Tibial artery (tissue), 4 donors: ENCODE measurements at regions not wholly inside any gene's neighbourhood (a gene's known extent, or its start where the extent isn't known, plus 50 kb on each side); places are given as distances from the start of the nearest gene placed in this dataset.

Source experiments
- DNase-seq, 2 donors: peaks; one replicate each; pipeline ENCODE4 v3.0.0-alpha.2; 2019
- H3K27ac ChIP-seq, 2 donors: fragments of 200-600 bp; sonication (generic) in 1 of 2; 1 replicate in 1 of 2; 2 replicates in 1 of 2; pipeline ENCODE4 v1.5.1; 2018 to 2019; ENCODE audit warnings: mild to moderate bottlenecking in 1 of 2
- H3K27me3 ChIP-seq, 2 donors: fragments of 200-600 bp; sonication (generic) in 1 of 2; one replicate each; pipeline versions ENCODE4 v1.5.1 to v1.6.0; 2016 to 2019
- H3K36me3 ChIP-seq, 3 donors: fragments of 200-600 bp; sonication (generic) in 2 of 3; one replicate each; pipeline ENCODE4 v1.5.1; 2016 to 2019; ENCODE audit warnings: mild to moderate bottlenecking in 2 of 3
- H3K4me1 ChIP-seq, 4 donors: fragments of 200-600 bp; sonication (generic) in 2 of 4; 1 replicate in 3 of 4; 2 replicates in 1 of 4; pipeline ENCODE4 v1.5.1; 2016 to 2019
- H3K4me3 ChIP-seq, 2 donors: fragments of 200-600 bp; sonication (generic) in 1 of 2; 1 replicate in 1 of 2; 2 replicates in 1 of 2; pipeline ENCODE4 v1.5.1; 2018 to 2019; ENCODE audit warnings: mild to moderate bottlenecking in 2 of 2
- H3K9me3 ChIP-seq, 3 donors: fragments of 200-600 bp; sonication (generic) in 1 of 3; one replicate each; pipeline ENCODE4 v1.5.1; 2016 to 2019
- CTCF ChIP-seq, 2 experiments: fragments of 200-600 bp in 1 of 2; fragments of 450-650 bp in 1 of 2; IDR thresholded peaks; one replicate each; pipeline ENCODE4 v1.5.1; 2017 to 2019; ENCODE audit warnings: antibody characterized with exemption in 2 of 2, mild to moderate bottlenecking in 1 of 2, moderate library complexity in 1 of 2
- intact Hi-C: fragments of 100-400 bp; cut with DNase I; formaldehyde crosslinking; loops from one replicate; pipeline ENCODE4 v1.15.0; 2023; ENCODE audit warnings: low total_unique reads

GRCh38 chr13:39918620-39919236 is 263.3 kb downstream of the COG6 start:
- no peaks in the 10 kb centered on the region for H3K4me1 ChIP-seq
- intact Hi-C loops: no loop called here
- H3K9me3 ChIP-seq: peaks cover 0 to 10% (median 0%) of the 10 kb centered on the region in 3 donors
- no peak overlapping the region for H3K27ac ChIP-seq
- H3K4me3 ChIP-seq: no peak overlapping the region
- no peak for TF ChIP-seq CTCF (IDR thresholded peaks at IDR 0.05)
- DNase-seq: no peak
- H3K27me3 ChIP-seq: no peaks in the 10 kb centered on the region
- no peaks in the 10 kb centered on the region for H3K36me3 ChIP-seq

- Histone ChIP-seq H3K36me3 (no peaks in the 10 kb centered on the region), H3K4me3 (no peak overlapping the region), H3K9me3 (peaks cover 0 to 17% (median 10%) of the 10 kb centered on the region in 3 donors), H3K4me1 (no peaks in the 10 kb centered on the region), H3K27me3 (no peaks in the 10 kb centered on the region), H3K27ac (no peak overlapping the region)
- intact Hi-C loops: no loop called here
- DNase-seq: no peak
- no peak for TF ChIP-seq CTCF (IDR thresholded peaks at IDR 0.05)
These were observed 265.2 kb downstream of the COG6 start for GRCh38 chr13:39920613-39921012.

GRCh38 chr13:39926345-39926744 is 270.9 kb downstream of the COG6 start:
- DNase-seq: no peak
- H3K27me3 ChIP-seq: no peaks in the 10 kb centered on the region
- H3K36me3 ChIP-seq: no peaks in the 10 kb centered on the region
- H3K4me3 ChIP-seq: no peak overlapping the region
- no peak overlapping the region for H3K27ac ChIP-seq
- intact Hi-C loops: no loop called here
- TF ChIP-seq CTCF (IDR thresholded peaks at IDR 0.05): no peak
- no peaks in the 10 kb centered on the region for H3K4me1 ChIP-seq
- H3K9me3 ChIP-seq: peaks cover 0 to 17% (median 14%) of the 10 kb centered on the region in 3 donors

GRCh38 chr13:39928261-39928660 is 272.8 kb downstream of the COG6 start:
- no peak for DNase-seq
- intact Hi-C loops: no loop called here
- H3K36me3 ChIP-seq: no peaks in the 10 kb centered on the region
- H3K9me3 ChIP-seq: peaks cover 0 to 17% (median 7%) of the 10 kb centered on the region in 3 donors
- no peaks in the 10 kb centered on the region for H3K27me3 ChIP-seq
- H3K4me1 ChIP-seq: no peaks in the 10 kb centered on the region
- TF ChIP-seq CTCF (IDR thresholded peaks at IDR 0.05): no peak
- no peak overlapping the region for H3K4me3 ChIP-seq
- H3K27ac ChIP-seq: no peak overlapping the region

GRCh38 chr13:39929583-39929982 is 274.1 kb downstream of the COG6 start:
- DNase-seq: no peak
- no peaks in the 10 kb centered on the region for H3K4me1 ChIP-seq
- no peak overlapping the region for H3K4me3 ChIP-seq
- no peak overlapping the region for H3K27ac ChIP-seq
- no peaks in the 10 kb centered on the region for H3K36me3 ChIP-seq
- TF ChIP-seq CTCF (IDR thresholded peaks at IDR 0.05): no peak
- intact Hi-C loops: no loop called here
- peaks cover 0 to 17% (median 7%) of the 10 kb centered on the region in 3 donors for H3K9me3 ChIP-seq
- H3K27me3 ChIP-seq: no peaks in the 10 kb centered on the region

GRCh38 chr13:39930060-39930459 is 274.6 kb downstream of the COG6 start:
- Histone ChIP-seq H3K9me3 (peaks cover 0 to 12% (median 2%) of the 10 kb centered on the region in 3 donors), H3K4me3 (no peak overlapping the region), H3K4me1 (no peaks in the 10 kb centered on the region), H3K27me3 (no peaks in the 10 kb centered on the region), H3K27ac (no peak overlapping the region), H3K36me3 (no peaks in the 10 kb centered on the region)
- no peak for DNase-seq
- intact Hi-C loops: no loop called here
- TF ChIP-seq CTCF (IDR thresholded peaks at IDR 0.05): no peak
